ENCODE measurements at regions not wholly inside any gene's neighbourhood (a gene's known extent, or its start where the extent isn't known, plus 50 kb on each side); places are given as distances from the start of the nearest gene placed in this dataset.
"Not testable (repeated sequence)": the region's sequence is repeated elsewhere in the genome, so short reads cannot be mapped to it uniquely, and the experiment has no call there.

- Mint-ChIP-seq H3K27me3 (ENCODE audit: unreplicated experiment) (peaks cover 42% of the 10 kb centered on the region), H3K4me3 (ENCODE audit: unreplicated experiment) (no peak overlapping the region), H3K9me3 (ENCODE audit: unreplicated experiment) (peaks cover 13% of the 10 kb centered on the region), H3K4me1 (ENCODE audit: unreplicated experiment) (no peaks in the 10 kb centered on the region), H3K36me3 (ENCODE audit: unreplicated experiment) (no peaks in the 10 kb centered on the region), H3K27ac (ENCODE audit: unreplicated experiment) (no peak overlapping the region)
- TF ChIP-seq, protein P1, sequence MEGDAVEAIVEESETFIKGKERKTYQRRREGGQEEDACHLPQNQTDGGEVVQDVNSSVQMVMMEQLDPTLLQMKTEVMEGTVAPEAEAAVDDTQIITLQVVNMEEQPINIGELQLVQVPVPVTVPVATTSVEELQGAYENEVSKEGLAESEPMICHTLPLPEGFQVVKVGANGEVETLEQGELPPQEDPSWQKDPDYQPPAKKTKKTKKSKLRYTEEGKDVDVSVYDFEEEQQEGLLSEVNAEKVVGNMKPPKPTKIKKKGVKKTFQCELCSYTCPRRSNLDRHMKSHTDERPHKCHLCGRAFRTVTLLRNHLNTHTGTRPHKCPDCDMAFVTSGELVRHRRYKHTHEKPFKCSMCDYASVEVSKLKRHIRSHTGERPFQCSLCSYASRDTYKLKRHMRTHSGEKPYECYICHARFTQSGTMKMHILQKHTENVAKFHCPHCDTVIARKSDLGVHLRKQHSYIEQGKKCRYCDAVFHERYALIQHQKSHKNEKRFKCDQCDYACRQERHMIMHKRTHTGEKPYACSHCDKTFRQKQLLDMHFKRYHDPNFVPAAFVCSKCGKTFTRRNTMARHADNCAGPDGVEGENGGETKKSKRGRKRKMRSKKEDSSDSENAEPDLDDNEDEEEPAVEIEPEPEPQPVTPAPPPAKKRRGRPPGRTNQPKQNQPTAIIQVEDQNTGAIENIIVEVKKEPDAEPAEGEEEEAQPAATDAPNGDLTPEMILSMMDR (IDR thresholded peaks at IDR 0.05), result no peak
- no peak for DNase-seq (ENCODE audit: extremely low spot score, unreplicated experiment)
Observed at GRCh38 chr9:85439791-85440190, 302.0 kb downstream of the AGTPBP1 start.

GRCh38 chr9:85433956-85434355, 307.8 kb downstream of the AGTPBP1 start:
- not testable (repeated sequence) for DNase-seq (ENCODE audit: extremely low spot score, unreplicated experiment); H3K4me3 Mint-ChIP-seq (ENCODE audit: unreplicated experiment); H3K36me3 Mint-ChIP-seq (ENCODE audit: unreplicated experiment); H3K4me1 Mint-ChIP-seq (ENCODE audit: unreplicated experiment); H3K27ac Mint-ChIP-seq (ENCODE audit: unreplicated experiment)
- Mint-ChIP-seq H3K27me3 (ENCODE audit: unreplicated experiment) (peaks cover 38% of the 10 kb centered on the region), H3K9me3 (ENCODE audit: unreplicated experiment) (peaks cover 13% of the 10 kb centered on the region)

GRCh38 chr9:85433551-85433950, 308.2 kb downstream of the AGTPBP1 start:
- not testable (repeated sequence) for H3K36me3 Mint-ChIP-seq (ENCODE audit: unreplicated experiment)

DNA sequence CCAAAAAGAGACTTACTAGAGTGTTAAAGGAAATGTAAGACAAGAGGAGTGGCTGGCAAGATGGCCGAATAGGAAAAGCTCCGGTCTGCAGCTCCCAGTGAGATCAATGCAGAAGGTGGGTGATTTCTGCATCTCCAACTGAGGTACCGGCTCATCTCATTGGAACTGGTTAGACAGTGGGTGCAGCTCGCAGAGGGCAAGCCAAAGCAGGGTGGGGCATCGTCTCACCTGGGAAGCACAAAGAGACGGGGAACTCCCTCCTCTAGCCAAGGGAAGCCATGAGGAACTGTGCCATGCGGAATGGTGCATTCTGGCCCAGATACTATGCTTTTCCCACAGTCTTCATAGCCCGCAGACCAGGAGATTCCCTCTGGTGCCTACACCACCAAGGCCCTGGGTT, 308.7 kb downstream of the AGTPBP1 start:
- TF ChIP-seq, protein P1 (IDR thresholded peaks at IDR 0.05), result no peak
- peaks cover 9% of the 10 kb centered on the region for H3K9me3 Mint-ChIP-seq (ENCODE audit: unreplicated experiment)
- DNase-seq (ENCODE audit: extremely low spot score, unreplicated experiment), result no peak
- peaks cover 33% of the 10 kb centered on the region for H3K27me3 Mint-ChIP-seq (ENCODE audit: unreplicated experiment)
- peaks cover 2% of the 10 kb centered on the region for H3K4me1 Mint-ChIP-seq (ENCODE audit: unreplicated experiment)
- no peak overlapping the region for H3K27ac Mint-ChIP-seq (ENCODE audit: unreplicated experiment)
- no peaks in the 10 kb centered on the region for H3K36me3 Mint-ChIP-seq (ENCODE audit: unreplicated experiment)
- H3K4me3 Mint-ChIP-seq (ENCODE audit: unreplicated experiment), result no peak overlapping the region

More at GRCh38 chr9:85433551-85433950, 308.2 kb downstream of the AGTPBP1 start:
- not testable (repeated sequence) for H3K27ac Mint-ChIP-seq (ENCODE audit: unreplicated experiment); H3K4me3 Mint-ChIP-seq (ENCODE audit: unreplicated experiment); H3K4me1 Mint-ChIP-seq (ENCODE audit: unreplicated experiment); DNase-seq (ENCODE audit: extremely low spot score, unreplicated experiment)
- Mint-ChIP-seq H3K9me3 (ENCODE audit: unreplicated experiment) (peaks cover 11% of the 10 kb centered on the region), H3K27me3 (ENCODE audit: unreplicated experiment) (peaks cover 37% of the 10 kb centered on the region)

- Mint-ChIP-seq H3K27ac (ENCODE audit: unreplicated experiment) (no peak overlapping the region), H3K4me3 (ENCODE audit: unreplicated experiment) (no peak overlapping the region), H3K9me3 (ENCODE audit: unreplicated experiment) (peaks cover 9% of the 10 kb centered on the region), H3K36me3 (ENCODE audit: unreplicated experiment) (no peaks in the 10 kb centered on the region), H3K27me3 (ENCODE audit: unreplicated experiment) (peaks cover 33% of the 10 kb centered on the region), H3K4me1 (ENCODE audit: unreplicated experiment) (peaks cover 2% of the 10 kb centered on the region)
- TF ChIP-seq, protein P1 (IDR thresholded peaks at IDR 0.05), result no peak
- DNase-seq (ENCODE audit: extremely low spot score, unreplicated experiment), result no peak
Observed at GRCh38 chr9:85432599-85432998, 309.2 kb downstream of the AGTPBP1 start.

DNA sequence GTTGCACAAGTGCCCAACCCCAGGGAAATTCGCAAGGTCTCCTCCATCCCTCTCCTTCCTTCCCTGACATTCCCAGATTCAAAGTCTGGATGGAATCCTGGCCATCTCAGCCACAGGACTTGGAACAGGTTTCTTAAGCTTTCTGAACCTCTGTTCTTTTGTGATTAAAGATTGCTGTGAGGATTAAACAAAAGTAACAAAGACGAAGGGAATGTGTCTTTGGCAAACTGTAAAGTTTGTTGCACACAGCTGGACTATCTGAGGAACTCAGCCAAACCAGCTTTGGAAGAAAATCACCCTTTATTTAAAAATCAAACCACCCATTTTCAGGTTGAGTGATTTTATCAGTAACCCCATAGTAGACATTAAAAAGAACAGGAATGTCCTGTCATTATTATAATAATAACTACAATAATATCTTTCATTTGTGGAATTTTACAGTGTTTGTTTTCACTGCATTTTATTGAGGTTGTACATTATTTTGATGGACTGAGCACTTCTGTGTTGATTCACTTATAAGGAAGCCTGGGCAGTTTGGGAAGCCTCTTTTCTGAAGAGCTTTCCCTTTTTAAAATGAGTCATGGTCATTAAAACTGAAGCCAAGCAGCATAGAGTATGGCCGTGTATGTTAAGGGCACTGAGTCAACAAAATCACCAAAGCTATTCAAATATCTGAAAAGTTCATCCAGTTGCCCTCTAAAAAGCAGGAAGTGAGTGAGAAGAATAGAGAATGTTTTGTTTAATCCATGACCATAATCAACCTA, 310.2 kb downstream of the AGTPBP1 start:
- peaks cover 25% of the 10 kb centered on the region for H3K27me3 Mint-ChIP-seq (ENCODE audit: unreplicated experiment)

More for the DNA sequence above, 310.2 kb downstream of the AGTPBP1 start:
- no peaks in the 10 kb centered on the region for H3K36me3 Mint-ChIP-seq (ENCODE audit: unreplicated experiment)
- H3K27ac Mint-ChIP-seq (ENCODE audit: unreplicated experiment), result no peak overlapping the region
- TF ChIP-seq, protein P1 (IDR thresholded peaks at IDR 0.05), result no peak
- H3K9me3 Mint-ChIP-seq (ENCODE audit: unreplicated experiment), result peaks cover 6% of the 10 kb centered on the region
- DNase-seq (ENCODE audit: extremely low spot score, unreplicated experiment), result no peak
- H3K4me1 Mint-ChIP-seq (ENCODE audit: unreplicated experiment), result peaks cover 2% of the 10 kb centered on the region
- no peak overlapping the region for H3K4me3 Mint-ChIP-seq (ENCODE audit: unreplicated experiment)

Data from osteocyte (in vitro differentiated cells).